GM12874 (cell line): ENCODE measurements at regions not wholly inside any gene's neighbourhood (a gene's known extent, or its start where the extent isn't known, plus 50 kb on each side); places are given as distances from the start of the nearest gene placed in this dataset.

Source experiments
- CTCF ChIP-seq: IDR thresholded peaks from 2 replicates; pipeline ENCODE4 v1.5.1; 2011; ENCODE audit warnings: low read depth, mild to moderate bottlenecking, control low read depth, low read length, moderate library complexity; ENCODE audit not compliant: insufficient read depth

GRCh38 chrX:28329156-28329555, 258.1 kb upstream of the IL1RAPL1 start:
- no peak for TF ChIP-seq CTCF

DNA sequence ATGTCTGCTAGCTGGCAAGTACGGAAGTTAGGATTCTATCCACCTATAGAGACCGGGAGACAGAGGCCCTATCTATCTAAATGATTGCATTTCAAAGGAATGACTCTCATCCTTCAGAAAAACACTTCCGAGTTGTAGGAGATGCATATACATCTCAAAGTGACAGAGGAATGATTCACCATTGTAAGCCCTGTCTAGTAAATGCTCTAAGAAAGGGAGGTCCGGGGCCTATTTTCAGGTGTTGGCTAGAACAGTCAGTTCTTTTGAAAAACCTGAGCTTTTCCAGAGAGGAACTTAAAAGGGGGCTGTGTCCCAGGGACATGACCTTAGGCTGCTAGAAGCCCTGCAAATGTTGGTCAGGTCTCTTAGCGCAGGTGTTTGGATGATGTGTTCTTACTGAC, 262.9 kb upstream of the IL1RAPL1 start:
- no peak for TF ChIP-seq CTCF

GRCh38 chrX:28321286-28321685, 266.0 kb upstream of the IL1RAPL1 start:
- no peak for TF ChIP-seq CTCF

DNA sequence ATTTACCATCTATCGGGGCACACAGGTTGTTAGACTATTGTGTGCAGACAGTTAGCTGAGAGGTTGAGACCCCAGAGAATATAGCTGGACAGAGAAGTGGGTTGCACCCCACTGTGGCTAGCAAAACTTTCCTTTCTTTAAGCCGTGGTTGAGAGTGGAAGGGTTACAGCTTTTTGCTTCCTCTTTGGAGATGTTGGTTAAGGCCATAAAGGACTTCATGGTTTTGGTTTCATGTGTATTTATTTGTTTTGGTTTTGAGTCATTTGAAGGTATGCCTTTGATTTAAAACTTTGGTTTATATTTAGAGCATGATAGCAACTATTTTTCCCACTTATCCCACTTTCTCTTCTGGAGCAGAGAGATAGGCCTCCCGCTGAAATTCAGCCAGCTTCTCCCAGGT, 274.3 kb upstream of the IL1RAPL1 start:
- no peak for TF ChIP-seq CTCF

- no peak for TF ChIP-seq CTCF
Observed at GRCh38 chrX:28312259-28312658, 275.0 kb upstream of the IL1RAPL1 start.

DNA sequence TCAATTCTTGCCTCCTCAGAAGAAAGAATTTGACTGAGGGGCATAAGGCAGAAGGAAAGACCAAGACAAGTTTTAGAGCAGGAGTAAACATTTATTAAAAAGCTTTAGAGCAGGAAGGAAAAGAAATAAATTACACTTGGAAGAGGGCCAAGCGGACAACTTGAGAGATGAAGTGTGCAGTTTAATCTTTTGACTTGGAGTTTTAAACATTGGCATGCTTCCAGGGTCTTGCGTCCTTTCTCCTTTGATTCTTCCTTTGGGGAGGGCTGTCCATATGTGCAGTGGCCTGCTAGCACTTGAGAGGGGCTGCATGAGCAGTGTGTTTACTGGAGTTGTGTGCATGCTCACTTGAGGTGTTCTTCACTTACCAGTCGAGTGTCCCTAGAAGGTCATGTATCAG, 275.8 kb upstream of the IL1RAPL1 start:
- TF ChIP-seq CTCF = no peak

DNA sequence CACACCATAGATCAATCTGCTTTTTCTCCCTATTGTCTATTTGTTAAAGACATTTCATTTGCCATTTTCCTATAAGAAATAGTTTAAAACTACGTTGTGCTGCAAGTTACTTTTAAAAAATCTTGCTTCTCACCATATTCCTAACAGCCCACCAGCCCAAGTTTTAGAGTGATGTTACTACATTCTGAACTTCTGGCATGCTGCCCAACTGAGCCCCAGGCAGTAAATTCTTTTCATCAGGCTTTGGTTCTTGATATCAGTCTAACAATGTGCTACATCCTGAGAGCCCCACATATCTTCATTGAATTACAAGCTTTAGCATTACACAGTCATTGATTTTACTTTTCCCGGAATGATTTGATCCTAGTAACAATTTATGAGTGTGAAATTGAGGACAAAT, 283.8 kb upstream of the IL1RAPL1 start:
- no peak for TF ChIP-seq CTCF

DNA sequence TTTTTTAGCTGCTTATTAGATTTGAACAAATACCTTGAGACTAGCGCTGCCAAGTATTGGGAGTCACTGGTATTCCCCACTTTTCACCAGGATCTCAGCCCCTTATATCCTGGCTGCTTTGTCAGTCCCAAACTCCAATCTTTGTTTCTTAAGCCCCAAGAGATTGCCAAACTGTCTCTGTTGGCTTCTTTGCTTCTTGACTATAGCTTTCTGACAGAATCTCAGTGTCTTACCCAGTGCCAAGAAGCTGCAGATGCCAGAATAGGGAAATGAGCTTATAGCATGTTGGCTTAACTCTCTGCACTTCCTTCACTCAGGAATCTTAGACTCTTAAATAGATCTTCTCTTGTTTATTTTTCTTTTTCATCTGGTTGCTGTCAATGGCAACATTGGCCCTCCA, 297.5 kb upstream of the DCAF8L1 start:
- TF ChIP-seq CTCF = no peak
